ENCODE measurements at regions not wholly inside any gene's neighbourhood (a gene's known extent, or its start where the extent isn't known, plus 50 kb on each side); places are given as distances from the start of the nearest gene placed in this dataset.

- DNase-seq (ENCODE audit: extremely low read depth, low read depth): no peak
- no peak for TF ChIP-seq CTCF (IDR thresholded peaks at IDR 0.05; ENCODE audit: low read depth, low read length)
These were observed 92.4 kb downstream of the HPGD start for GRCh38 chr4:174429701-174430410.

DNA sequence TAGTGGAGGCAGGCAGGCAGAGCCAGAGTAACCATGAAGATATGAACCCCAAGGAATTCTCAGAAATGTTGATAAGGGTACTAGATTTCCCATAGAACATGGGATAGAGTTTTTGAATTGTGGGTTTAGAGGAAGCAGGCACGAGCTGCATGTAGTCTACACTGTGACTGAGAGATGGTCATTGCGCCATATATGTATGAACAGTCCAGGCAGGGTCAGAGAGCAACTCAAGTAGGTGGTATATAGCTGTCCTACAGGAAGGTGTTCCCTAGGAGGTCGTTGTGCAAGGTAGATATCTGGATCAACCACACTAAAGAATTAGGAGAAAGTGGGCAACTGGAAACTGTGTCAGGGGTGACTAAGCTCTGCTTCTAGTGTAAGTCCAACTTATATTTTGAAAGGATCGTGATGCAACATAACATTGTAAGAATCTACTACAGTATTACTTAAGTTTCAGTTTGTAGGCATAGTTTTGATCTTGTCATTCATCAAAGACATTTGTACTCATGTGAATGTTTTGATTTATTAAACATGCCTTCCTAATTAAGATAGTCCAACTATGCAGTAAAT, 94.6 kb downstream of the HPGD start:
- DNase-seq (ENCODE audit: extremely low read depth, low read depth): no peak
- no peak for TF ChIP-seq CTCF (IDR thresholded peaks at IDR 0.05; ENCODE audit: low read depth, low read length)

DNA sequence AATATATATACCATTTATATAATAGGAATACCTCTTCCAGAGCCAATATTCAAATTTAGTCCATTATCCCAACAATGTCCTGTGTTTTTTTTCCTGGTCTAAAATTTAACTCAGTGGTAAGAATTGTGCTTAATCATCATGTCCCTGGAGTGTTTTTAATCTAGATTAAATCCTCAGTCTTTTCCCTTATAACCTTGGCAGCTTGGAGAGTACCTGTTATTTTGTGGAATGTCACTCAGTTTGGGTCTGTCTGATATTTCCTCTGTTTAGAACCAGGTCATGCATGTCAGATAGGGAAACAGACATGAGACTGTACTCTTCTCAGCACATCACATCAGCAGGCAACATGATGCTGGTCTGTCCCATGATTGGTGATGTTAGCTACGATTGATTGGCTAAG, 96.6 kb downstream of the HPGD start:
- no peak for TF ChIP-seq CTCF (IDR thresholded peaks at IDR 0.05; ENCODE audit: low read depth, low read length)
- no peak for DNase-seq (ENCODE audit: extremely low read depth, low read depth)

DNA sequence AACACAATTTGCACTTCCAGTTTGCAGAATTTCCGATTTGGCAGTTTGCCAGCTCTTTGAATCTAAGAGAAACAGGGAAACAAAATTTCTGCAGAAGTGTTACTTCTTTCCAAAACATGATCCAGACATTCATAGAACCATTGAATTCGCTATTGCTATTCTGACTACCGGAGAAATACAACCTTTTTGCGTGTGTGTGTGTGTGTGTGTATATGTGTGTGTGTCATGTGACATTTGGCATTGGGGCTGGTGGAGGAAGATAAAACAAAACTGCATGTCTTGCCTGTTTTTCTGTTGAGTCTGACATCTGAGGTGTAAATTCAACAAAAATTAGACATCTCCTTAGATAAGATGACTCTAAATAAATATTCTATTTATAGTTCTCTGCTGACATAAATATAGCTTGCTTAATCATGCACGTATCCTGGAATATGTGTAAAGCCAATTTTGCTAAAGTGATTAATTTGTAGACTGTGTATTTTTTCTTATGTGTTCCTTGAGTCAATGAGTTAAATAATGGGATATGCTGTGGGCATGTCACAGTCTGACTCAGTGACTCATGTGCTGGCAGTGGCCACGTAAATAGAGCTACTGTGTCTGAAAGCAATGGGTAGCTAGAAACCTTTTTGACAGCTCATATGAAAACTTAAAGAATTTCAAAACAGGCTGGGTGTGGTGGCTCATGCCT, 98.9 kb downstream of the HPGD start:
- no peak for TF ChIP-seq CTCF (IDR thresholded peaks at IDR 0.05; ENCODE audit: low read depth, low read length)
- no peak for DNase-seq (ENCODE audit: extremely low read depth, low read depth)

- DNase-seq (ENCODE audit: extremely low read depth, low read depth): no peak
- TF ChIP-seq CTCF (IDR thresholded peaks at IDR 0.05; ENCODE audit: low read depth, low read length): no peak
These were observed 99.4 kb downstream of the HPGD start for GRCh38 chr4:174422893-174423256.

DNA sequence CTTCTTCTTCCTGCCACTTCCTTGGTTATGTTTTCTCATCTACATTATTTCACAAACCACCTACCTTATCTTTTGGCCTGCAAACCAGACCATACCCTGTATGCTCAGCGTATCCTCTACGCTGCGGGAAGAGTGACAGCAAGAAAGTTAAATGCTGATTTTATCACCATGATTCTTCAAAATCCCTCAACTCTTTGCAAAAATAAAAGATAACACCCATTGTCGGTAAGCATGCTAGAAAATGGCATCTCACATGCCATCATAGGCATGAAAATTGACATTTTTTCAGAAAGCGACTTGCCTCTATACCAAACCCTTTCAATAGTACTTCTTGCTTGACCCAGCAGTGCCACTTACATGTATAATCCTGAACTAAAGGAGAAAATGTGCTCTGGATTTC, 102.0 kb downstream of the HPGD start:
- no peak for DNase-seq (ENCODE audit: extremely low read depth, low read depth)
- no peak for TF ChIP-seq CTCF (IDR thresholded peaks at IDR 0.05; ENCODE audit: low read depth, low read length)

DNA sequence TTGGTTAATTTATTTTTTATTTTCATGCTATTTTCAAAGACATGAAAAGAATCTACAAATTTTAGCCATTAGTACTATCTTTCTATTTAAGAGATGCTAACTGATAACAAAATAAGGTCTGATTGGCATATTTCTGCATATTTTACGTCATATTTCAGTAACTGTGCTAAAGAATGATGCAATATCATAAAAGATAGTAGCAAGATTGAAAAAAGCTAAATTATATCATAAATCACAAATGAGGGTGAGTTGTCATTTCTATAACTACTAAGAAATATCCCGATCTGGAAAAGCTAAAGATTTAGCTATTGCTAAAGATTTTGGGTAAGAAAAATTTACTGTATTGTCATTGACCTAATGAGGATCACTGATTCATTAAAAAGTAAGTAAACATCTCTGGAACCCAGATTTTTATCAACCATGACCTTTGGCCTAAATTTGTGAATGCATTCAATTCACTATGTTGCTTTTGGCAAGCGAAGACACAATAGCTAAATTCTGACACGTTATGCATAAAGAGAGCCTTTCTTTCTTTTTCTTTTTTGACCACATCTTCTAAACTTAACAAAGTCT, 103.6 kb downstream of the HPGD start:
- TF ChIP-seq CTCF (IDR thresholded peaks at IDR 0.05; ENCODE audit: low read depth, low read length): no peak
- no peak for DNase-seq (ENCODE audit: extremely low read depth, low read depth)

Measured in AG09319 (cell line).